Stimulated activated memory B cell treated with anti-CD40 and anti-IgM and Interleukin-4, amounts not matched to agents 10 μg/mL and 1 μg/mL and 100 μg/mL, for 72 hours (primary cell): ENCODE measurements at regions not wholly inside any gene's neighbourhood (a gene's known extent, or its start where the extent isn't known, plus 50 kb on each side); places are given as distances from the start of the nearest gene placed in this dataset.
"Not testable (repeated sequence)": the region's sequence is repeated elsewhere in the genome, so short reads cannot be mapped to it uniquely, and the experiment has no call there.

Source experiments
- ATAC-seq: fragments of 150-1000 bp; cut with Tn5 transposase; 2 replicates; pipeline ENCODE4 v1.10.0; 2021
- H3K27ac Mint-ChIP-seq: one replicate; pipeline ENCODE4 v1.8.0; 2022; ENCODE audit warnings: mild to moderate bottlenecking, mixed read lengths
- H3K27me3 Mint-ChIP-seq: one replicate; pipeline ENCODE4 v1.8.0; 2022; ENCODE audit warnings: mixed read lengths
- H3K36me3 Mint-ChIP-seq: one replicate; pipeline ENCODE4 v1.8.0; 2022; ENCODE audit warnings: mixed read lengths
- H3K4me1 Mint-ChIP-seq: one replicate; pipeline ENCODE4 v1.8.0; 2022; ENCODE audit warnings: mixed read lengths
- H3K4me3 Mint-ChIP-seq: one replicate; pipeline ENCODE4 v1.8.0; 2022; ENCODE audit warnings: mild to moderate bottlenecking, moderate library complexity, mixed read lengths
- H3K9me3 Mint-ChIP-seq: one replicate; pipeline ENCODE4 v1.8.0; 2022; ENCODE audit warnings: mixed read lengths

- no peak for ATAC-seq
Measured at GRCh38 chr12:47415054-47415453, 290.8 kb downstream of the RPAP3 start.

GRCh38 chr12:47414511-47414910 lies 291.3 kb downstream of the RPAP3 start:
- Mint-ChIP-seq H3K36me3 (peaks cover 5% of the 10 kb centered on the region), H3K4me1 (peaks cover 12% of the 10 kb centered on the region), H3K4me3 (no peak overlapping the region), H3K27ac (peak overlapping the region; percentile 45), H3K9me3 (no peaks in the 10 kb centered on the region), H3K27me3 (no peaks in the 10 kb centered on the region)
- peak; percentile 70 for ATAC-seq

More at GRCh38 chr12:47415054-47415453, 290.8 kb downstream of the RPAP3 start:
- Mint-ChIP-seq H3K9me3 (no peaks in the 10 kb centered on the region), H3K4me1 (peaks cover 12% of the 10 kb centered on the region), H3K36me3 (peaks cover 5% of the 10 kb centered on the region), H3K4me3 (no peak overlapping the region), H3K27me3 (no peaks in the 10 kb centered on the region), H3K27ac (peak overlapping the region; percentile 45)

- H3K4me1 Mint-ChIP-seq: peaks cover 12% of the 10 kb centered on the region
- no peaks in the 10 kb centered on the region for H3K9me3 Mint-ChIP-seq
- no peak for ATAC-seq
- peak overlapping the region; percentile 45 for H3K27ac Mint-ChIP-seq
- H3K4me3 Mint-ChIP-seq: no peak overlapping the region
- H3K27me3 Mint-ChIP-seq: no peaks in the 10 kb centered on the region
- peaks cover 5% of the 10 kb centered on the region for H3K36me3 Mint-ChIP-seq
Measured at GRCh38 chr12:47413806-47414205, 292.0 kb downstream of the RPAP3 start.

- Mint-ChIP-seq H3K27ac (no peak overlapping the region), H3K36me3 (peaks cover 5% of the 10 kb centered on the region), H3K4me3 (no peak overlapping the region), H3K9me3 (no peaks in the 10 kb centered on the region), H3K27me3 (no peaks in the 10 kb centered on the region), H3K4me1 (peaks cover 20% of the 10 kb centered on the region)
- no peak for ATAC-seq
Measured at GRCh38 chr12:47412601-47413236, 293.1 kb downstream of the RPAP3 start.

GRCh38 chr12:47411966-47412365 lies 293.9 kb downstream of the RPAP3 start:
- no peak overlapping the region for H3K27ac Mint-ChIP-seq
- no peaks in the 10 kb centered on the region for H3K9me3 Mint-ChIP-seq
- H3K27me3 Mint-ChIP-seq: no peaks in the 10 kb centered on the region
- H3K4me3 Mint-ChIP-seq: no peak overlapping the region
- no peak for ATAC-seq
- H3K36me3 Mint-ChIP-seq: peaks cover 5% of the 10 kb centered on the region
- H3K4me1 Mint-ChIP-seq: peaks cover 28% of the 10 kb centered on the region

- H3K4me1 Mint-ChIP-seq: peaks cover 30% of the 10 kb centered on the region
- ATAC-seq: no peak
- no peak overlapping the region for H3K27ac Mint-ChIP-seq
- H3K36me3 Mint-ChIP-seq: peaks cover 5% of the 10 kb centered on the region
- H3K4me3 Mint-ChIP-seq: no peak overlapping the region
- peaks cover 1% of the 10 kb centered on the region for H3K9me3 Mint-ChIP-seq
- H3K27me3 Mint-ChIP-seq: no peaks in the 10 kb centered on the region
Measured at GRCh38 chr12:47410862-47411261, 295.0 kb downstream of the RPAP3 start.

- Mint-ChIP-seq H3K4me1 (peaks cover 30% of the 10 kb centered on the region), H3K27ac (no peak overlapping the region), H3K36me3 (peaks cover 5% of the 10 kb centered on the region), H3K4me3 (no peak overlapping the region), H3K9me3 (peaks cover 2% of the 10 kb centered on the region), H3K27me3 (no peaks in the 10 kb centered on the region)
- no peak for ATAC-seq
Measured at GRCh38 chr12:47410383-47410782, 295.4 kb downstream of the RPAP3 start.

- Mint-ChIP-seq H3K27me3 (no peaks in the 10 kb centered on the region), H3K4me3 (no peak overlapping the region)
Measured at GRCh38 chr12:47409310-47409987, 296.4 kb downstream of the RPAP3 start.

GRCh38 chr12:47408171-47408871 lies 297.5 kb downstream of the RPAP3 start:
- peak; percentile 93 for ATAC-seq
- no peak overlapping the region for H3K4me3 Mint-ChIP-seq
- H3K4me1 Mint-ChIP-seq: peaks cover 26% of the 10 kb centered on the region
- peaks cover 2% of the 10 kb centered on the region for H3K9me3 Mint-ChIP-seq
- H3K27me3 Mint-ChIP-seq: no peaks in the 10 kb centered on the region
- H3K27ac Mint-ChIP-seq: no peak overlapping the region
- H3K36me3 Mint-ChIP-seq: peaks cover 12% of the 10 kb centered on the region

More at GRCh38 chr12:47409310-47409987, 296.4 kb downstream of the RPAP3 start:
- peak overlapping the region; percentile 58 for H3K27ac Mint-ChIP-seq
- H3K36me3 Mint-ChIP-seq: peaks cover 5% of the 10 kb centered on the region
- H3K4me1 Mint-ChIP-seq: peaks cover 21% of the 10 kb centered on the region
- peaks cover 2% of the 10 kb centered on the region for H3K9me3 Mint-ChIP-seq
- no peak for ATAC-seq

- no peak for ATAC-seq
- peaks cover 5% of the 10 kb centered on the region for H3K9me3 Mint-ChIP-seq
- no peaks in the 10 kb centered on the region for H3K27me3 Mint-ChIP-seq
- H3K27ac Mint-ChIP-seq: no peak overlapping the region
- peaks cover 33% of the 10 kb centered on the region for H3K4me1 Mint-ChIP-seq
- H3K4me3 Mint-ChIP-seq: no peak overlapping the region
- peaks cover 16% of the 10 kb centered on the region for H3K36me3 Mint-ChIP-seq
Measured at GRCh38 chr12:47407463-47408129, 298.2 kb downstream of the RPAP3 start.

GRCh38 chr12:47403681-47404080 lies 302.1 kb downstream of the RPAP3 start:
- Mint-ChIP-seq H3K36me3 (peaks cover 44% of the 10 kb centered on the region), H3K9me3 (peaks cover 16% of the 10 kb centered on the region), H3K4me1 (peaks cover 67% of the 10 kb centered on the region), H3K27ac (peak overlapping the region; percentile 97), H3K4me3 (no peak overlapping the region), H3K27me3 (no peaks in the 10 kb centered on the region)
- no peak for ATAC-seq

- not testable (repeated sequence) for H3K27me3 Mint-ChIP-seq, H3K4me3 Mint-ChIP-seq
- Mint-ChIP-seq H3K36me3 (peaks cover 61% of the 10 kb centered on the region), H3K9me3 (peaks cover 20% of the 10 kb centered on the region), H3K4me1 (peaks cover 69% of the 10 kb centered on the region), H3K27ac (peak overlapping the region; percentile 97)
- ATAC-seq: peak; percentile 59
Measured at GRCh38 chr12:47401196-47401595, 304.6 kb downstream of the RPAP3 start.

- H3K4me1 Mint-ChIP-seq: peaks cover 78% of the 10 kb centered on the region
Measured at GRCh38 chr12:47400266-47400665, 305.6 kb downstream of the RPAP3 start.

GRCh38 chr12:47397664-47398281 lies 308.1 kb downstream of the RPAP3 start:
- H3K4me1 Mint-ChIP-seq: peaks cover 90% of the 10 kb centered on the region
- H3K36me3 Mint-ChIP-seq: peaks cover 61% of the 10 kb centered on the region
- ATAC-seq: peak; percentile 87
- H3K9me3 Mint-ChIP-seq: peaks cover 21% of the 10 kb centered on the region
- peak overlapping the region; percentile 13 for H3K4me3 Mint-ChIP-seq
- no peaks in the 10 kb centered on the region for H3K27me3 Mint-ChIP-seq
- peak overlapping the region; percentile 97 for H3K27ac Mint-ChIP-seq

More at GRCh38 chr12:47400266-47400665, 305.6 kb downstream of the RPAP3 start:
- ATAC-seq: no peak
- Mint-ChIP-seq H3K27me3 (no peaks in the 10 kb centered on the region), H3K9me3 (peaks cover 19% of the 10 kb centered on the region), H3K36me3 (peaks cover 63% of the 10 kb centered on the region), H3K27ac (peak overlapping the region; percentile 97), H3K4me3 (no peak overlapping the region)
